ENCODE measurements at regions not wholly inside any gene's neighbourhood (a gene's known extent, or its start where the extent isn't known, plus 50 kb on each side); places are given as distances from the start of the nearest gene placed in this dataset.

DNA sequence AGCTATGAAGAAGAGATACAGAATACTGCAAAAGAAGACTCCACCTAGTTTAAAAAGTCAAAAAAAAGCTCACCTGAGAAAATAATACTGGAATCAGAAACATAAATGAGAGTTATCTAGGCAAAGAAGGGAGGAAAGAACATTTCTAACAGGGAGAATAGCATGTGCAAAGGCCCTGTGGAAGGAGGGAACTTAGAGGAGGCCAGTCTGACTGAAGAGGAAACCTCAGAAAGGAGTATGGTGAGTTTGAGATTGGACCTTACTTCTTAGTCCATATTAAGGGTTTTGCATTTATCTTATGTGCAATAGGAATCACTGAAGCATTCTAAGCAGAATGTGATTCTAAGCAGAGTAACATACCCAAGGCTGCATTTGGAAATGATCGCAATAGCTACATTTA is 193.2 kb downstream of the LNPK start:
- TF ChIP-seq, protein P1, sequence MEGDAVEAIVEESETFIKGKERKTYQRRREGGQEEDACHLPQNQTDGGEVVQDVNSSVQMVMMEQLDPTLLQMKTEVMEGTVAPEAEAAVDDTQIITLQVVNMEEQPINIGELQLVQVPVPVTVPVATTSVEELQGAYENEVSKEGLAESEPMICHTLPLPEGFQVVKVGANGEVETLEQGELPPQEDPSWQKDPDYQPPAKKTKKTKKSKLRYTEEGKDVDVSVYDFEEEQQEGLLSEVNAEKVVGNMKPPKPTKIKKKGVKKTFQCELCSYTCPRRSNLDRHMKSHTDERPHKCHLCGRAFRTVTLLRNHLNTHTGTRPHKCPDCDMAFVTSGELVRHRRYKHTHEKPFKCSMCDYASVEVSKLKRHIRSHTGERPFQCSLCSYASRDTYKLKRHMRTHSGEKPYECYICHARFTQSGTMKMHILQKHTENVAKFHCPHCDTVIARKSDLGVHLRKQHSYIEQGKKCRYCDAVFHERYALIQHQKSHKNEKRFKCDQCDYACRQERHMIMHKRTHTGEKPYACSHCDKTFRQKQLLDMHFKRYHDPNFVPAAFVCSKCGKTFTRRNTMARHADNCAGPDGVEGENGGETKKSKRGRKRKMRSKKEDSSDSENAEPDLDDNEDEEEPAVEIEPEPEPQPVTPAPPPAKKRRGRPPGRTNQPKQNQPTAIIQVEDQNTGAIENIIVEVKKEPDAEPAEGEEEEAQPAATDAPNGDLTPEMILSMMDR (IDR thresholded peaks at IDR 0.05): no peak
- TF ChIP-seq POLR2A (IDR thresholded peaks at IDR 0.05): no peak

All from testis (tissue), 2 donors.